Hepatocyte (in vitro differentiated cells): ENCODE measurements at regions not wholly inside any gene's neighbourhood (a gene's known extent, or its start where the extent isn't known, plus 50 kb on each side); places are given as distances from the start of the nearest gene placed in this dataset.

ENCODE experiments used
- DNase-seq: peaks from one replicate; pipeline ENCODE4 v3.0.0-alpha.2; 2016; ENCODE audit warnings: low spot score
- H2AFZ ChIP-seq: fragments of 200-600 bp; sonication (generic); 2 replicates; pipeline ENCODE4 v1.6.0; 2016; ENCODE audit warnings: antibody characterized with exemption, mild to moderate bottlenecking
- H3K27ac ChIP-seq: fragments of 200-600 bp; sonication (generic); 2 replicates; pipeline ENCODE4 v1.5.1; 2016; ENCODE audit warnings: mild to moderate bottlenecking
- H3K27me3 ChIP-seq: fragments of 200-600 bp; sonication (generic); 2 replicates; pipeline ENCODE4 v1.6.1; 2016
- H3K36me3 ChIP-seq: fragments of 200-600 bp; sonication (generic); replicated peaks from 2 replicates; pipeline ENCODE4 v1.5.1; 2016; ENCODE audit warnings: low read depth; ENCODE audit not compliant: insufficient read depth
- H3K4me1 ChIP-seq: fragments of 200-600 bp; sonication (generic); 2 replicates; pipeline ENCODE4 v1.5.1; 2016; ENCODE audit warnings: mild to moderate bottlenecking, moderate library complexity; ENCODE audit not compliant: insufficient read depth
- H3K4me2 ChIP-seq: fragments of 200-600 bp; sonication (generic); 2 replicates; pipeline ENCODE4 v1.6.0; 2016
- H3K4me3 ChIP-seq: fragments of 200-600 bp; sonication (generic); 2 replicates; pipeline ENCODE4 v1.5.1; 2016; ENCODE audit warnings: mild to moderate bottlenecking
- H3K79me2 ChIP-seq: fragments of 200-600 bp; sonication (generic); 2 replicates; pipeline ENCODE4 v1.6.0; 2017; ENCODE audit warnings: mild to moderate bottlenecking
- H3K9me2 ChIP-seq: fragments of 200-600 bp; sonication (generic); replicated peaks from 2 replicates; pipeline ENCODE4 v1.6.0; 2017; ENCODE audit warnings: mild to moderate bottlenecking; ENCODE audit not compliant: insufficient read depth
- H3K9me3 ChIP-seq: fragments of 200-600 bp; sonication (generic); 2 replicates; pipeline ENCODE4 v1.5.1; 2016; ENCODE audit warnings: low read depth, mild to moderate bottlenecking
- H4K20me1 ChIP-seq: fragments of 200-600 bp; sonication (generic); 2 replicates; pipeline ENCODE4 v1.6.0; 2016; ENCODE audit warnings: mild to moderate bottlenecking; ENCODE audit not compliant: insufficient read depth, poor library complexity, severe bottlenecking
- CTCF ChIP-seq: fragments of 200-600 bp; sonication (generic); IDR thresholded peaks from 2 replicates; pipeline ENCODE4 v1.5.1; 2016; ENCODE audit warnings: antibody characterized with exemption, mild to moderate bottlenecking; ENCODE audit not compliant: poor library complexity
- EZH2 ChIP-seq: fragments of 200-600 bp; sonication (generic); IDR thresholded peaks from 2 replicates; pipeline ENCODE4 v1.6.1; 2016; ENCODE audit warnings: antibody characterized with exemption, mild to moderate bottlenecking, borderline replicate concordance
- EZH2phosphoT487 ChIP-seq: fragments of 200-600 bp; sonication (generic); IDR thresholded peaks from one replicate; pipeline ENCODE4 v1.6.1; 2018; ENCODE audit warnings: antibody characterized with exemption, mild to moderate bottlenecking, low read depth, moderate library complexity; ENCODE audit not compliant: unreplicated experiment, severe bottlenecking
- WGBS: methylation state at CpG from one replicate; pipeline ENCODE4 v1.1.6; 2016; ENCODE audit warnings: low lambda C conversion rate; ENCODE audit errors: missing lambda C conversion rate; 5-methylcytosine and 5-hydroxymethylcytosine counted together

- no peak for DNase-seq
- Histone ChIP-seq H3K4me1 (no peaks in the 10 kb centered on the region), H3K9me3 (no peaks in the 10 kb centered on the region), H4K20me1 (no peaks in the 10 kb centered on the region), H2AFZ (no peak overlapping the region), H3K36me3 (no peaks in the 10 kb centered on the region), H3K4me2 (no peak overlapping the region), H3K4me3 (no peak overlapping the region), H3K27ac (no peak overlapping the region), H3K27me3 (no peaks in the 10 kb centered on the region), H3K9me2 (no peaks in the 10 kb centered on the region), H3K79me2 (no peaks in the 10 kb centered on the region)
- TF ChIP-seq EZH2 (no peak), CTCF (no peak)
- WGBS, result 52% methylated on average over 1 of the region's 1 CpG
Measured at GRCh38 chr13:76597868-76598267, 288.3 kb downstream of the KCTD12 start.

- DNase-seq, result no peak
- no peaks in the 10 kb centered on the region for H3K9me3 ChIP-seq
- TF ChIP-seq CTCF (no peak), EZH2 (no peak), EZH2phosphoT487 (no peak)
- H3K79me2 ChIP-seq, result no peaks in the 10 kb centered on the region
- no peak overlapping the region for H2AFZ ChIP-seq
- no peaks in the 10 kb centered on the region for H3K4me1 ChIP-seq
- H4K20me1 ChIP-seq, result no peaks in the 10 kb centered on the region
- WGBS, result 84% methylated on average over 1 of the region's 1 CpG
- no peak overlapping the region for H3K4me2 ChIP-seq
- no peaks in the 10 kb centered on the region for H3K36me3 ChIP-seq
- no peak overlapping the region for H3K27ac ChIP-seq
- H3K27me3 ChIP-seq, result no peaks in the 10 kb centered on the region
- no peaks in the 10 kb centered on the region for H3K9me2 ChIP-seq
- no peak overlapping the region for H3K4me3 ChIP-seq
Measured at GRCh38 chr13:76596216-76596615, 290.0 kb downstream of the KCTD12 start.

- Histone ChIP-seq H3K79me2 (no peaks in the 10 kb centered on the region), H3K36me3 (no peaks in the 10 kb centered on the region), H3K4me3 (no peak overlapping the region), H3K4me1 (no peaks in the 10 kb centered on the region), H2AFZ (no peak overlapping the region), H3K9me3 (no peaks in the 10 kb centered on the region), H4K20me1 (no peaks in the 10 kb centered on the region), H3K4me2 (no peak overlapping the region), H3K9me2 (no peaks in the 10 kb centered on the region), H3K27me3 (no peaks in the 10 kb centered on the region), H3K27ac (no peak overlapping the region)
- WGBS, result 88% methylated on average over 1 of the region's 1 CpG
- TF ChIP-seq CTCF, result no peak
- TF ChIP-seq EZH2, result no peak
- TF ChIP-seq EZH2phosphoT487, result no peak
- no peak for DNase-seq
Measured at GRCh38 chr13:76594435-76594834, 291.8 kb downstream of the KCTD12 start.

DNA sequence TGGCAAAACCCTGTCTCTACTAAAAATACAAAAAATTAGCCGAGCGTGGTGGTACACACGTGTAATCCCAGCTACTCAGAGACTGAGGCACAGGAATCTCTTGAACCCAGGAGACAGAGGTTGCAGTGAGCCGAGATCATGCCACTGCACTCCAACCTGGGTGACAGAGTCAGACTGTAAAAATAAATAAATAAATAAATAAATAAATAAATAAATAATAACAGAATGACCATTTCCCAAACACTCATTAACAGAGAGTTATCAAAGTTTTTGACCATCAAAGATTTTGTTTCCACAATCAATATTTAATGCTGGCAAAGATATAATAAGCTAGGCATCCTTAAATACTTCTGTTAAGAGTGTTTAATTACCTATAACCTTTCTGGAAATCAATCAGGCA lies 299.4 kb downstream of the KCTD12 start:
- no peak for DNase-seq
- no peaks in the 10 kb centered on the region for H4K20me1 ChIP-seq
- H3K9me3 ChIP-seq, result no peaks in the 10 kb centered on the region
- H3K27me3 ChIP-seq, result no peaks in the 10 kb centered on the region
- WGBS, result 96% methylated on average over 4 of the region's 4 CpGs
- no peaks in the 10 kb centered on the region for H3K4me1 ChIP-seq
- H3K27ac ChIP-seq, result no peak overlapping the region
- no peak overlapping the region for H2AFZ ChIP-seq
- H3K79me2 ChIP-seq, result no peaks in the 10 kb centered on the region
- no peak for TF ChIP-seq EZH2
- no peak for TF ChIP-seq CTCF
- no peak for TF ChIP-seq EZH2phosphoT487
- no peaks in the 10 kb centered on the region for H3K9me2 ChIP-seq
- no peak overlapping the region for H3K4me2 ChIP-seq
- no peak overlapping the region for H3K4me3 ChIP-seq
- H3K36me3 ChIP-seq, result no peaks in the 10 kb centered on the region
